ENCODE measurements at regions not wholly inside any gene's neighbourhood (a gene's known extent, or its start where the extent isn't known, plus 50 kb on each side); places are given as distances from the start of the nearest gene placed in this dataset.

DNA sequence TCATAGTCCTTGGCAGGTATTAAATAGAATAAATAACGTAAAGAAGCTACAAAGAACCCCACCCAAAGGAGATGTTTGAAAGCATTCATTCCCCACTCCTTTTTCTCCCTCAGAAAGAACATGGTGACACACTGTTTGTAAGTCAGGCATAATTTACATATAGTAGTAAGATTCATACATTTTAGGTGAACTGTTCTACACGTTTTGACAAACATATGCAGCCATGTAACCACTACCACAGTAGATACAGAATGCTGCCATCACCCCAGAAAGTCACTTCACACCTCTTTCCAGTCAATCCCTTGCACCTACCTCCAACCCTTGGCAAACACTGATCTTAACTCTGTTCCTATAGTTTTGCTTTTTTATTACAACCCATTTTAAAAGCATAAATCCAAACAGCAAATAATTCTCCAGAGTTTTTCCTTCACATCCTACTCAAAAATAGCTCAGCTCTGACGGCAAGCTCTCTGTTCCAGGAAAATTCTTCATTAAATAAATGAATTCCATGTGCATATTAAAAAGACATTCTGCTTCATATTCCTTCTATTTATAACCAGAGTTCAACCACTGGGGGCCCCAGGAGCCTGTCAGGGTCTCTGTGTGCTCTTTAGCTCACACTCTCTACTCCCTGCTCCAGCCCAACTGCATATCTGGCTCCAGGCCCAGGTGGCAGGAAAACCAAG lies 258.8 kb downstream of the PLPP3 start:
- no peak for TF ChIP-seq POLR2A (IDR thresholded peaks at IDR 0.05; ENCODE audit: low read depth, low read length)
- TF ChIP-seq PAX5 (IDR thresholded peaks at IDR 0.05; ENCODE audit: insufficient read depth, low read length, severe bottlenecking): no peak
- TF ChIP-seq POLR2AphosphoS5 (IDR thresholded peaks at IDR 0.05; ENCODE audit: low read depth, low read length): no peak
- no peak for TF ChIP-seq TAF1 (IDR thresholded peaks at IDR 0.05; ENCODE audit: low read depth, low read length)
- no peak for TF ChIP-seq SPI1 (IDR thresholded peaks at IDR 0.05; ENCODE audit: low read depth, low read length)
- no peak for TF ChIP-seq POU2F2 (IDR thresholded peaks at IDR 0.05; ENCODE audit: low read depth, low read length)
- DNase-seq (ENCODE audit: insufficient read length, low spot score) (no peak), FAIRE-seq (no peak)

DNA sequence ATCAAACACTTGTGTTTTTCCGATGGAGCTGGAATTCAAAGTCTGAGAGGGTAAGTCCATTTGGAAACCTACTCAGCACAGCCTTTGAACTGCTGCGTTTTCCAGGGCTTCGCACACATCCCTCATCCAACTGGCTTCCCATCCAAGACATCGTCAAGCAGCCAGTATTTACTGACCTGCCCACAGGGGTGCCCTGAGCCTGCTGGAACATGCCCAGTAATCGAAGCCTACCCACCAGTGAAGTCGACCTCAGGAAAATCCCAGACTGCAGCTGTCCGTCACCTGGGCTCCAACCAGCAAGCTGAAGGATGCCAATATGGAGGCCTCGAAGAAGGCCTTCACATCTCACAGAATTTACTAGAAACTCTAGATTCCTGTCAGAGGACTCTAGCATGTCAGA lies 261.6 kb downstream of the PLPP3 start:
- DNase-seq (ENCODE audit: insufficient read length, low spot score) (no peak), FAIRE-seq (no peak)
- TF ChIP-seq POU2F2 (IDR thresholded peaks at IDR 0.05; ENCODE audit: low read depth, low read length) (no peak), POLR2A (IDR thresholded peaks at IDR 0.05; ENCODE audit: low read depth, low read length) (no peak), SPI1 (IDR thresholded peaks at IDR 0.05; ENCODE audit: low read depth, low read length) (no peak), TAF1 (IDR thresholded peaks at IDR 0.05; ENCODE audit: low read depth, low read length) (no peak)

DNA sequence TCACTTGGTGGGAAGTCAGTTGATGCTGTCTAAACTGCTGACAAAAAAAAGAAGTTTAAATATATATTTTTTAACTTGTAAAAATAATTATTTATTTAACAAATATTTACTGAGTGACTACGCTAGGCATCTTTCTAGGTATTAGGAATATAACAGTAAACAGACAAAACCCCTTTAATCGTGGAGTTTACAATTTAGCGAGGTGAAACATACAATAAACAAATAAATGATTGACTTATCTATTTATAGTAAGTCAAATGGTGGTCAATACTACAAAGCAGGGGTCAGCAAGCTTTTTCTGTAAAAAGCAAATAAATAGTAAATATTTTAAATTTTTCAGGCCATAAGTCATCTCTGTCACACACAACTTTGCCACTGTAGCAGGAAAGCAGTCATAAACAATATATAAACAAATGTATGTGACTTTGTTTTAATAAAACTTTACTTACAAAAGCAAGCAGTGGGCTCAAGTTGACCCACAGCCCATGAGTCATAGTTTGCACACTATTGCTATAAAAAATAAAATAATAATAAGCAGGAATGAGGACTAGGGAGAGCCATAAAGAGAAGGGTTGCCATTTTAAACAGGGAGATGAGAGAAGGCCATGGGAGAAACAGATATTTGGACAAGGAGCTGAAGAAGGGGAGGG lies 263.9 kb downstream of the PLPP3 start:
- TF ChIP-seq POLR2AphosphoS5 (IDR thresholded peaks at IDR 0.05; ENCODE audit: low read depth, low read length) (no peak), POU2F2 (IDR thresholded peaks at IDR 0.05; ENCODE audit: low read depth, low read length) (no peak), POLR2A (IDR thresholded peaks at IDR 0.05; ENCODE audit: low read depth, low read length) (no peak), TAF1 (IDR thresholded peaks at IDR 0.05; ENCODE audit: low read depth, low read length) (no peak), SPI1 (IDR thresholded peaks at IDR 0.05; ENCODE audit: low read depth, low read length) (no peak), PAX5 (IDR thresholded peaks at IDR 0.05; ENCODE audit: insufficient read depth, low read length, severe bottlenecking) (no peak)
- FAIRE-seq (no peak), DNase-seq (ENCODE audit: insufficient read length, low spot score) (no peak)

GRCh38 chr1:56313560-56313959 lies 265.8 kb downstream of the PLPP3 start:
- TF ChIP-seq PAX5 (IDR thresholded peaks at IDR 0.05; ENCODE audit: insufficient read depth, low read length, severe bottlenecking) (no peak), POLR2A (IDR thresholded peaks at IDR 0.05; ENCODE audit: low read depth, low read length) (no peak), TAF1 (IDR thresholded peaks at IDR 0.05; ENCODE audit: low read depth, low read length) (no peak), SPI1 (IDR thresholded peaks at IDR 0.05; ENCODE audit: low read depth, low read length) (no peak), POU2F2 (IDR thresholded peaks at IDR 0.05; ENCODE audit: low read depth, low read length) (no peak), POLR2AphosphoS5 (IDR thresholded peaks at IDR 0.05; ENCODE audit: low read depth, low read length) (no peak)
- no peak for FAIRE-seq

GRCh38 chr1:56311766-56312165 lies 267.6 kb downstream of the PLPP3 start:
- no peak for DNase-seq (ENCODE audit: insufficient read length, low spot score)
- no peak for FAIRE-seq
- TF ChIP-seq PAX5 (IDR thresholded peaks at IDR 0.05; ENCODE audit: insufficient read depth, low read length, severe bottlenecking) (no peak), TAF1 (IDR thresholded peaks at IDR 0.05; ENCODE audit: low read depth, low read length) (no peak), SPI1 (IDR thresholded peaks at IDR 0.05; ENCODE audit: low read depth, low read length) (no peak), POLR2AphosphoS5 (IDR thresholded peaks at IDR 0.05; ENCODE audit: low read depth, low read length) (no peak), POU2F2 (IDR thresholded peaks at IDR 0.05; ENCODE audit: low read depth, low read length) (no peak), POLR2A (IDR thresholded peaks at IDR 0.05; ENCODE audit: low read depth, low read length) (no peak)

More at GRCh38 chr1:56313560-56313959, 265.8 kb downstream of the PLPP3 start:
- DNase-seq (ENCODE audit: insufficient read length, low spot score): no peak

DNA sequence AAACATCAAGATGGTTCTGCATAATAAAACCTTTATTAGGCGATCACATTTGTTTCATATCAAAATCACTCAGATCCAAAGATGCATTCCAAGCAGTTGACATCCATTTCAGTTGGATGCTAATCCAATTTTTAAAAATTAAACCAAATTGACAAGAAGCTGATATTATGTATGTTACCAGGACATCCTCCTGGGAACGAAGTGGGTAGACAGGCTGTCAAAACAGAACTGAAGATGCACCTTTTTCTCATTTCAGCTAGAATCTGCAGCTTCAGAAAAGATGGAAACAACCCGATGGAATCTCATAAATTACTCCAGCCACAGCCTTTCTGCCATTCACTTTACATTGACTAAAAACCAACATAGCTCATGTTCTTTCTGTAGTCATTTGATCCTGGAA lies 268.4 kb downstream of the PLPP3 start:
- no peak for TF ChIP-seq SPI1 (IDR thresholded peaks at IDR 0.05; ENCODE audit: low read depth, low read length)
- TF ChIP-seq TAF1 (IDR thresholded peaks at IDR 0.05; ENCODE audit: low read depth, low read length): no peak
- no peak for TF ChIP-seq PAX5 (IDR thresholded peaks at IDR 0.05; ENCODE audit: insufficient read depth, low read length, severe bottlenecking)
- no peak for TF ChIP-seq POLR2AphosphoS5 (IDR thresholded peaks at IDR 0.05; ENCODE audit: low read depth, low read length)
- TF ChIP-seq POU2F2 (IDR thresholded peaks at IDR 0.05; ENCODE audit: low read depth, low read length): no peak
- TF ChIP-seq POLR2A (IDR thresholded peaks at IDR 0.05; ENCODE audit: low read depth, low read length): no peak

GRCh38 chr1:56309065-56309464 lies 270.3 kb downstream of the PLPP3 start:
- FAIRE-seq (no peak), DNase-seq (ENCODE audit: insufficient read length, low spot score) (no peak)
- no peak for TF ChIP-seq POLR2AphosphoS5 (IDR thresholded peaks at IDR 0.05; ENCODE audit: low read depth, low read length)
- TF ChIP-seq PAX5 (IDR thresholded peaks at IDR 0.05; ENCODE audit: insufficient read depth, low read length, severe bottlenecking): no peak
- no peak for TF ChIP-seq TAF1 (IDR thresholded peaks at IDR 0.05; ENCODE audit: low read depth, low read length)
- TF ChIP-seq POU2F2 (IDR thresholded peaks at IDR 0.05; ENCODE audit: low read depth, low read length): no peak
- no peak for TF ChIP-seq SPI1 (IDR thresholded peaks at IDR 0.05; ENCODE audit: low read depth, low read length)
- TF ChIP-seq POLR2A (IDR thresholded peaks at IDR 0.05; ENCODE audit: low read depth, low read length): no peak

More for the DNA sequence above, 268.4 kb downstream of the PLPP3 start:
- DNase-seq (ENCODE audit: insufficient read length, low spot score) (no peak), FAIRE-seq (no peak)

GRCh38 chr1:56304975-56305374 lies 274.4 kb downstream of the PLPP3 start:
- TF ChIP-seq SPI1 (IDR thresholded peaks at IDR 0.05; ENCODE audit: low read depth, low read length) (no peak), POLR2A (IDR thresholded peaks at IDR 0.05; ENCODE audit: low read depth, low read length) (no peak), POU2F2 (IDR thresholded peaks at IDR 0.05; ENCODE audit: low read depth, low read length) (no peak), TAF1 (IDR thresholded peaks at IDR 0.05; ENCODE audit: low read depth, low read length) (no peak), POLR2AphosphoS5 (IDR thresholded peaks at IDR 0.05; ENCODE audit: low read depth, low read length) (no peak), PAX5 (IDR thresholded peaks at IDR 0.05; ENCODE audit: insufficient read depth, low read length, severe bottlenecking) (no peak)
- FAIRE-seq (no peak), DNase-seq (ENCODE audit: insufficient read length, low spot score) (no peak)

DNA sequence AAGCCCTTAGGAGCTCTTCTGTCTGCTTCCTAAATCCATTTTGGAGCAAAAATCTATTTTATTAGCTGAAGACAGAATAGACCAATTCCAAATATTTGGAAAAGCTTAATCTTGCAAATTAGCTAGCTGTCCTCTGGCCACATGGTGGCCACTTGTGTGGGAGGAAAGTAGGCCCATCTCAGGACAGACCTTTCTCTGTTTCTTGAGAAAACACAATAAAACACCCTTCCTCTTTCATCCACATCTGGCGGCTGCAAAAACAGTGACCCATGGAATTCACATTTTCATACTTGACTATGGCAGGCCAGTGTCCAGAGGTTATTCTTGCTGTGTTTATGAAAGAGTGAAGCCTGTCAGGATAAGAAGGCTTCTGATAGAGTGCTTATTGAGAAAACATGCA lies 275.6 kb downstream of the PLPP3 start:
- DNase-seq (ENCODE audit: insufficient read length, low spot score) (no peak), FAIRE-seq (no peak)
- TF ChIP-seq POU2F2 (IDR thresholded peaks at IDR 0.05; ENCODE audit: low read depth, low read length): no peak
- TF ChIP-seq PAX5 (IDR thresholded peaks at IDR 0.05; ENCODE audit: insufficient read depth, low read length, severe bottlenecking): no peak
- no peak for TF ChIP-seq POLR2AphosphoS5 (IDR thresholded peaks at IDR 0.05; ENCODE audit: low read depth, low read length)
- TF ChIP-seq TAF1 (IDR thresholded peaks at IDR 0.05; ENCODE audit: low read depth, low read length): no peak
- TF ChIP-seq POLR2A (IDR thresholded peaks at IDR 0.05; ENCODE audit: low read depth, low read length): no peak
- no peak for TF ChIP-seq SPI1 (IDR thresholded peaks at IDR 0.05; ENCODE audit: low read depth, low read length)
